Body of pancreas (tissue), 4 donors: ENCODE measurements at regions not wholly inside any gene's neighbourhood (a gene's known extent, or its start where the extent isn't known, plus 50 kb on each side); places are given as distances from the start of the nearest gene placed in this dataset.

Experiments used
- CTCF ChIP-seq, 7 experiments: fragments of 450-650 bp in 4 of 7; fragments of 200-600 bp in 3 of 7; sonication (generic) in 3 of 7; IDR thresholded peaks; one replicate each; pipeline ENCODE4 v1.5.1; 2016 to 2019; ENCODE audit warnings: antibody characterized with exemption in 7 of 7
- POLR2A ChIP-seq, 3 donors: fragments of 450-650 bp; IDR thresholded peaks; one replicate each; pipeline ENCODE4 v1.6.1; 2016; ENCODE audit warnings: antibody characterized with exemption in 3 of 3, mild to moderate bottlenecking in 2 of 3

DNA sequence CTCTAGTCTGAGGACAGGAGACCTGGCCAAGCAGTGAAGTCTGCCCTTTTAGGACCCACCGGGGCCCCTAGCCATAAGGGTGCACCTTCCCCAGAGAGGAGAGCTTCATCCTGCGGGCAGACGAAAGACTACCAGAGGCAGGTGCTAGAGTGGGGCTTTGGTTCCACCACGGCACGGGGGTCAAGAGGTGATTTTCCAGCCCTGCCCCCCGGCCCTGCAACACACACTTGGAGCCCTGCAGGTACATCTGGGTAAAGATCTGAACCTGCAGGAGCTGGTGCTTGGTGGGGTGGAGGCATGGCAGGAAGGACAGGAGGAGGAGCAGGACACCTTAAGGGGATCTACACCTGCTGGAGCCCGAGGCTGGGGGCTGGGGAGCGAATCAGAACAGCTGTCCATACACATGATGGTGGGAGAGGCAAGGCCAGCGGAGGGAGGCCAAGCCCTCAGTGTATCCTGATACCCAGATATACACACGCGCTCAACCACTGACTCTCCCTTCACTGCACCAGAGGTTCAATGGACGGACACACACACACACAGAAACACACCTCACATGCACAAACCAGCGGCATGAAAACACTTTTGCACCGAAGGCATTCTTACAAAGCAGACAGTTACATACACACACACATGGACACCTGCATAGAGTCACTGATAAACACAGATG, 98.4 kb upstream of the MVB12B start:
- TF ChIP-seq CTCF (IDR thresholded peaks at IDR 0.05), result no peak
- TF ChIP-seq POLR2A (IDR thresholded peaks at IDR 0.05), result no peak
